DND-41 (cell line): ENCODE measurements at regions not wholly inside any gene's neighbourhood (a gene's known extent, or its start where the extent isn't known, plus 50 kb on each side); places are given as distances from the start of the nearest gene placed in this dataset.

Experiments used
- CTCF ChIP-seq: IDR thresholded peaks from 2 replicates; pipeline ENCODE4 v1.5.1; 2012; ENCODE audit warnings: borderline replicate concordance, low read length, moderate library complexity, mild to moderate bottlenecking; ENCODE audit not compliant: poor library complexity, severe bottlenecking; ENCODE audit errors: extremely low read depth
- EZH2 ChIP-seq: IDR thresholded peaks from 3 replicates; pipeline ENCODE4 v1.6.1; 2012; ENCODE audit warnings: borderline replicate concordance, low read depth, mild to moderate bottlenecking, moderate library complexity, low read length, inconsistent platforms; ENCODE audit not compliant: severe bottlenecking

GRCh38 chr12:75568801-75569200 lies 57.4 kb upstream of the KRR1 start:
- TF ChIP-seq CTCF, result no peak
- no peak for TF ChIP-seq EZH2
